ENCODE measurements at regions not wholly inside any gene's neighbourhood (a gene's known extent, or its start where the extent isn't known, plus 50 kb on each side); places are given as distances from the start of the nearest gene placed in this dataset.

GRCh38 chrX:137313627-137314026, 252.3 kb upstream of the ZIC3 start:
- TF ChIP-seq, protein P1, sequence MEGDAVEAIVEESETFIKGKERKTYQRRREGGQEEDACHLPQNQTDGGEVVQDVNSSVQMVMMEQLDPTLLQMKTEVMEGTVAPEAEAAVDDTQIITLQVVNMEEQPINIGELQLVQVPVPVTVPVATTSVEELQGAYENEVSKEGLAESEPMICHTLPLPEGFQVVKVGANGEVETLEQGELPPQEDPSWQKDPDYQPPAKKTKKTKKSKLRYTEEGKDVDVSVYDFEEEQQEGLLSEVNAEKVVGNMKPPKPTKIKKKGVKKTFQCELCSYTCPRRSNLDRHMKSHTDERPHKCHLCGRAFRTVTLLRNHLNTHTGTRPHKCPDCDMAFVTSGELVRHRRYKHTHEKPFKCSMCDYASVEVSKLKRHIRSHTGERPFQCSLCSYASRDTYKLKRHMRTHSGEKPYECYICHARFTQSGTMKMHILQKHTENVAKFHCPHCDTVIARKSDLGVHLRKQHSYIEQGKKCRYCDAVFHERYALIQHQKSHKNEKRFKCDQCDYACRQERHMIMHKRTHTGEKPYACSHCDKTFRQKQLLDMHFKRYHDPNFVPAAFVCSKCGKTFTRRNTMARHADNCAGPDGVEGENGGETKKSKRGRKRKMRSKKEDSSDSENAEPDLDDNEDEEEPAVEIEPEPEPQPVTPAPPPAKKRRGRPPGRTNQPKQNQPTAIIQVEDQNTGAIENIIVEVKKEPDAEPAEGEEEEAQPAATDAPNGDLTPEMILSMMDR (IDR thresholded peaks at IDR 0.05) = no peak
- TF ChIP-seq EZH2phosphoT487 (IDR thresholded peaks at IDR 0.05) (no peak), EZH2 (IDR thresholded peaks at IDR 0.05) (no peak)
